ENCODE measurements at regions not wholly inside any gene's neighbourhood (a gene's known extent, or its start where the extent isn't known, plus 50 kb on each side); places are given as distances from the start of the nearest gene placed in this dataset.

- H3K27ac ChIP-seq (ENCODE audit: low read length), result no peak overlapping the region
- H3K79me2 ChIP-seq (ENCODE audit: insufficient read depth, low read length), result no peaks in the 10 kb centered on the region
- no peak overlapping the region for H3K4me2 ChIP-seq (ENCODE audit: insufficient read depth, low read length)
- no peak overlapping the region for H3K9ac ChIP-seq (ENCODE audit: low read depth, low read length)
- no peaks in the 10 kb centered on the region for H3K9me3 ChIP-seq (ENCODE audit: insufficient read depth, low read length, severe bottlenecking)
- H3K36me3 ChIP-seq (ENCODE audit: insufficient read depth, low read length), result no peaks in the 10 kb centered on the region
- no peaks in the 10 kb centered on the region for H3K27me3 ChIP-seq (ENCODE audit: insufficient read depth, low read length, poor library complexity)
- TF ChIP-seq, protein P1, sequence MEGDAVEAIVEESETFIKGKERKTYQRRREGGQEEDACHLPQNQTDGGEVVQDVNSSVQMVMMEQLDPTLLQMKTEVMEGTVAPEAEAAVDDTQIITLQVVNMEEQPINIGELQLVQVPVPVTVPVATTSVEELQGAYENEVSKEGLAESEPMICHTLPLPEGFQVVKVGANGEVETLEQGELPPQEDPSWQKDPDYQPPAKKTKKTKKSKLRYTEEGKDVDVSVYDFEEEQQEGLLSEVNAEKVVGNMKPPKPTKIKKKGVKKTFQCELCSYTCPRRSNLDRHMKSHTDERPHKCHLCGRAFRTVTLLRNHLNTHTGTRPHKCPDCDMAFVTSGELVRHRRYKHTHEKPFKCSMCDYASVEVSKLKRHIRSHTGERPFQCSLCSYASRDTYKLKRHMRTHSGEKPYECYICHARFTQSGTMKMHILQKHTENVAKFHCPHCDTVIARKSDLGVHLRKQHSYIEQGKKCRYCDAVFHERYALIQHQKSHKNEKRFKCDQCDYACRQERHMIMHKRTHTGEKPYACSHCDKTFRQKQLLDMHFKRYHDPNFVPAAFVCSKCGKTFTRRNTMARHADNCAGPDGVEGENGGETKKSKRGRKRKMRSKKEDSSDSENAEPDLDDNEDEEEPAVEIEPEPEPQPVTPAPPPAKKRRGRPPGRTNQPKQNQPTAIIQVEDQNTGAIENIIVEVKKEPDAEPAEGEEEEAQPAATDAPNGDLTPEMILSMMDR (IDR thresholded peaks at IDR 0.05; ENCODE audit: borderline replicate concordance, extremely low read depth, low read length, poor library complexity, severe bottlenecking), result no peak
- TF ChIP-seq EZH2 (IDR thresholded peaks at IDR 0.05; ENCODE audit: borderline replicate concordance, low read depth, low read length, severe bottlenecking), result no peak
- H4K20me1 ChIP-seq (ENCODE audit: insufficient read depth, low read length), result no peaks in the 10 kb centered on the region
- no peak overlapping the region for H3K4me3 ChIP-seq (ENCODE audit: low read depth in 1 of 2, low read length in 2 of 2)
- H3K4me1 ChIP-seq (ENCODE audit: insufficient read depth, low read length), result no peaks in the 10 kb centered on the region
- ATAC-seq (ENCODE audit: insufficient read depth, low read depth) (no peak), DNase-seq (no peak)
- no peak overlapping the region for H2AFZ ChIP-seq (ENCODE audit: low read depth, low read length)
Measured at GRCh38 chr21:20373031-20373430, 625.2 kb upstream of the NCAM2 start.

- H4K20me1 ChIP-seq (ENCODE audit: insufficient read depth, low read length), result no peaks in the 10 kb centered on the region
- no peaks in the 10 kb centered on the region for H3K27me3 ChIP-seq (ENCODE audit: insufficient read depth, low read length, poor library complexity)
- H3K4me2 ChIP-seq (ENCODE audit: insufficient read depth, low read length), result no peak overlapping the region
- H3K9ac ChIP-seq (ENCODE audit: low read depth, low read length), result no peak overlapping the region
- no peak for DNase-seq
- H3K4me1 ChIP-seq (ENCODE audit: insufficient read depth, low read length), result no peaks in the 10 kb centered on the region
- H3K36me3 ChIP-seq (ENCODE audit: insufficient read depth, low read length), result no peaks in the 10 kb centered on the region
- ATAC-seq (ENCODE audit: insufficient read depth, low read depth), result no peak
- H3K4me3 ChIP-seq (ENCODE audit: low read depth in 1 of 2, low read length in 2 of 2), result no peak overlapping the region
- no peak overlapping the region for H3K27ac ChIP-seq (ENCODE audit: low read length)
- no peak for TF ChIP-seq EZH2 (IDR thresholded peaks at IDR 0.05; ENCODE audit: borderline replicate concordance, low read depth, low read length, severe bottlenecking)
- TF ChIP-seq, protein P1 (IDR thresholded peaks at IDR 0.05; ENCODE audit: borderline replicate concordance, extremely low read depth, low read length, poor library complexity, severe bottlenecking), result no peak
- no peaks in the 10 kb centered on the region for H3K79me2 ChIP-seq (ENCODE audit: insufficient read depth, low read length)
- no peaks in the 10 kb centered on the region for H3K9me3 ChIP-seq (ENCODE audit: insufficient read depth, low read length, severe bottlenecking)
- no peak overlapping the region for H2AFZ ChIP-seq (ENCODE audit: low read depth, low read length)
Measured at GRCh38 chr21:20377250-20377649, 621.0 kb upstream of the NCAM2 start.

DNA sequence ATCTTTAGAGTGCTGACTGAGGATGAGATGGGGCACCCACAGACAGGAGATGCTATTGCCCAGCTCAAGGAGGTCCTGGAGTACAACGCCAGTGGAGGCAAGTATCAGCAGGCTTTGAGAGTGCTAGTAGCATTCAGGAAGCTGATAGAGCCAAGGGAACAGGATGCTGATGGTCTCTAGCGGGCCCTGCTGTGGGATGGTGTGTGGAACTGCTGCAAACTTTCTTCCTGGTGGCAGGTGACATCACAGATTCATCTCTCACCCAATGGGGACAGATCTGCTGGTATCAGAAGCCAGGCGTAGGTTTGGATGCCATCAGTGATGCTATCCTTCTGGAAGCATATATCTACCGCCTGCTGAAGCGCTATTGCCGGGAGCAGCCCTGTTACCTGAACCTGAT, 609.8 kb upstream of the NCAM2 start:
- H3K4me1 ChIP-seq (ENCODE audit: insufficient read depth, low read length), result no peaks in the 10 kb centered on the region
- H3K9ac ChIP-seq (ENCODE audit: low read depth, low read length), result no peak overlapping the region
- DNase-seq, result no peak
- H2AFZ ChIP-seq (ENCODE audit: low read depth, low read length), result no peak overlapping the region
- TF ChIP-seq, protein P1 (IDR thresholded peaks at IDR 0.05; ENCODE audit: borderline replicate concordance, extremely low read depth, low read length, poor library complexity, severe bottlenecking), result no peak
- no peak for TF ChIP-seq EZH2 (IDR thresholded peaks at IDR 0.05; ENCODE audit: borderline replicate concordance, low read depth, low read length, severe bottlenecking)
- ATAC-seq (ENCODE audit: insufficient read depth, low read depth), result no peak
- no peak overlapping the region for H3K27ac ChIP-seq (ENCODE audit: low read length)
- no peaks in the 10 kb centered on the region for H3K79me2 ChIP-seq (ENCODE audit: insufficient read depth, low read length)
- no peaks in the 10 kb centered on the region for H3K9me3 ChIP-seq (ENCODE audit: insufficient read depth, low read length, severe bottlenecking)
- no peaks in the 10 kb centered on the region for H3K36me3 ChIP-seq (ENCODE audit: insufficient read depth, low read length)
- H3K27me3 ChIP-seq (ENCODE audit: insufficient read depth, low read length, poor library complexity), result no peaks in the 10 kb centered on the region
- H3K4me2 ChIP-seq (ENCODE audit: insufficient read depth, low read length), result no peak overlapping the region
- H3K4me3 ChIP-seq (ENCODE audit: low read depth in 1 of 2, low read length in 2 of 2), result no peak overlapping the region
- no peaks in the 10 kb centered on the region for H4K20me1 ChIP-seq (ENCODE audit: insufficient read depth, low read length)

GRCh38 chr21:20396798-20397197, 601.4 kb upstream of the NCAM2 start:
- DNase-seq (no peak), ATAC-seq (ENCODE audit: insufficient read depth, low read depth) (no peak)
- no peaks in the 10 kb centered on the region for H3K36me3 ChIP-seq (ENCODE audit: insufficient read depth, low read length)
- H3K4me2 ChIP-seq (ENCODE audit: insufficient read depth, low read length), result no peak overlapping the region
- H3K4me3 ChIP-seq (ENCODE audit: low read depth in 1 of 2, low read length in 2 of 2), result no peak overlapping the region
- no peaks in the 10 kb centered on the region for H4K20me1 ChIP-seq (ENCODE audit: insufficient read depth, low read length)
- H3K4me1 ChIP-seq (ENCODE audit: insufficient read depth, low read length), result no peaks in the 10 kb centered on the region
- peaks cover 2% of the 10 kb centered on the region for H3K9me3 ChIP-seq (ENCODE audit: insufficient read depth, low read length, severe bottlenecking)
- TF ChIP-seq, protein P1 (IDR thresholded peaks at IDR 0.05; ENCODE audit: borderline replicate concordance, extremely low read depth, low read length, poor library complexity, severe bottlenecking), result no peak
- no peak for TF ChIP-seq EZH2 (IDR thresholded peaks at IDR 0.05; ENCODE audit: borderline replicate concordance, low read depth, low read length, severe bottlenecking)
- no peak overlapping the region for H2AFZ ChIP-seq (ENCODE audit: low read depth, low read length)
- H3K27me3 ChIP-seq (ENCODE audit: insufficient read depth, low read length, poor library complexity), result no peaks in the 10 kb centered on the region
- H3K27ac ChIP-seq (ENCODE audit: low read length), result no peak overlapping the region
- H3K9ac ChIP-seq (ENCODE audit: low read depth, low read length), result no peak overlapping the region
- H3K79me2 ChIP-seq (ENCODE audit: insufficient read depth, low read length), result no peaks in the 10 kb centered on the region

Measured in DND-41 (cell line).